ENCODE measurements at regions not wholly inside any gene's neighbourhood (a gene's known extent, or its start where the extent isn't known, plus 50 kb on each side); places are given as distances from the start of the nearest gene placed in this dataset.

DNA sequence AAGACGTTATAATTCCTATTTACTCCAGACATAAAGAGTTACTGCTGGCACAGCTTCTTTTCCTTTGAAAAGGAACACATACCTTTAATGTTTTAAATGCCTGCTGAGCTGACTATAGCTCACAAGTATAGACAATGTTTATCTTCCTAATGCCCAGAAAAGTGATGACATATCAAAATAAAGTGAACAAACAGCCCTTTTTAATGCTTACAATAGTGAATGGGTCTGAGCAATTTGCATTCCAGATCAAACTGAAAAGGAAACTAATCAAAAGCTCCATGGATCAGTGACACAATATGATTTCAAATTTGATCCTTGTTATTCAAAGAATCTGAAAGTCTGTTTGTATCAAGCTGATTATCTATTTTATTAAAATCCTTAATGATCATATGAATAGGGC, 233.6 kb upstream of the SEMA3E start:
- Histone ChIP-seq H3K9ac (ENCODE audit: low read depth, low read length) (no peak overlapping the region), H3K27me3 (ENCODE audit: control insufficient read depth, insufficient read depth, low read length) (peaks cover 4% of the 10 kb centered on the region), H3K4me3 (ENCODE audit: low read length) (no peak overlapping the region), H3K4me1 (ENCODE audit: control insufficient read depth, insufficient read depth, low read length) (no peaks in the 10 kb centered on the region), H3K9me3 (replicated peaks; ENCODE audit: low read length) (no peaks in the 10 kb centered on the region), H3K36me3 (ENCODE audit: insufficient read depth, low read length) (no peaks in the 10 kb centered on the region), H3K4me2 (ENCODE audit: low read length) (peak overlapping the region; percentile 4)

DNA sequence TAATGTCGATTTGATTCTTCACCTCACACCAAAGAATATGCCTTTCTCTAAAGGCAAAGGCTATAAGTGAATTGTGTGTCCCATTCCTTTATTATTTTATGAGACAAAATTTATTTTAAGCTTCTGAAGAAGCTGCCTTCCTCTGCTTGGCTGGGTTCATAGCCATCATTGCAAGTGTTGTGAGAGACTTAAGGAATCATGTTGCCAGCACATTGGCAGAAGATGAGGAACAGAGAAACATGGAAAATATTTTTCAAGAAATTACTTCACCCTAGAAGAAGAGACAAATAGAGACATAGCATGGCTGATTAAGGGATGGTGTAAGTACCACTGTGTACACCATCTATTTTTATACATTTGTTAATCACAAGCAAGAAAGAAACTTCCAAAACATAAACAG, 230.1 kb upstream of the SEMA3E start:
- H3K9me3 ChIP-seq (replicated peaks; ENCODE audit: low read length), result no peaks in the 10 kb centered on the region
- no peaks in the 10 kb centered on the region for H3K4me1 ChIP-seq (ENCODE audit: control insufficient read depth, insufficient read depth, low read length)
- H3K4me3 ChIP-seq (ENCODE audit: low read length), result no peak overlapping the region
- no peak overlapping the region for H3K4me2 ChIP-seq (ENCODE audit: low read length)
- H3K36me3 ChIP-seq (ENCODE audit: insufficient read depth, low read length), result no peaks in the 10 kb centered on the region
- H3K9ac ChIP-seq (ENCODE audit: low read depth, low read length), result no peak overlapping the region
- no peaks in the 10 kb centered on the region for H3K27me3 ChIP-seq (ENCODE audit: control insufficient read depth, insufficient read depth, low read length)

DNA sequence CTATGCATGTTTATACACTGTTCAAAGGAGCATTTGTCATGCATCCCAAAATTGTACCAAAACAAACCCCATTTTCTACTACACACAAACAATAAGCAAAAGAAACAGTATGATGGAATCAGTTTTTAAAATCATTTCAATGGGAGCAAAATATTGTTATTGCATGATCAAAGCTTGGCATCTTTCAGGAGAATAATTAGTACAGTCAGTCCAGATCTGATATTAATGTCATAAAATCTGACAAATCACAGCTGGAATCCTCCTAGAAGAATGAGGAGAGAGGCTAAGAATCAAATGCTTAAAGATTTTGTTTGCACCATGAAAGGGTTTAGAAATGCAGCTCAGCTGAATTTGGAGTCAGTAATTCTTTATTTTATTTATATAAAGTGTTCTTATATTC, 229.7 kb upstream of the SEMA3E start:
- Histone ChIP-seq H3K27me3 (ENCODE audit: control insufficient read depth, insufficient read depth, low read length) (no peaks in the 10 kb centered on the region), H3K4me2 (ENCODE audit: low read length) (no peak overlapping the region), H3K9ac (ENCODE audit: low read depth, low read length) (no peak overlapping the region), H3K9me3 (replicated peaks; ENCODE audit: low read length) (no peaks in the 10 kb centered on the region), H3K36me3 (ENCODE audit: insufficient read depth, low read length) (no peaks in the 10 kb centered on the region), H3K4me1 (ENCODE audit: control insufficient read depth, insufficient read depth, low read length) (no peaks in the 10 kb centered on the region), H3K4me3 (ENCODE audit: low read length) (no peak overlapping the region)

DNA sequence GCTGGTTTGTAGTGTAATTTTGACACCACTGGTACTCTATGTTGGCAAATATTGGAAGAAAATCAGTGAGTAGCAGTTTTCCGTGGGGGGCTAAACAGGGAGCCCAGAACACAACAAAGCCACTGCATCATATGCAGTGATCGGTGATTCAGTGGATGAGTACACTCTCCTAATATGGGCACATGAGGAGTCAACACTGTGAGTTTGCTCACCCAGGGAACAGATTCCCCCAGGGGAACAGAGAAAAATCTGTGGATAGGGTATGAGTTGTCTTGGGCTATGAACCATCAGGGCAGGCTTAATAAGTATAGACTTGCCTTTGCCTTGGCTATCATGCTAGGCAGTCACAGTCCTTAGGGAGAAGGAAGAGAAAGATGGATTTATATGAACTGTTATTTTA, 227.7 kb upstream of the SEMA3E start:
- Histone ChIP-seq H3K27me3 (ENCODE audit: control insufficient read depth, insufficient read depth, low read length) (no peaks in the 10 kb centered on the region), H3K9ac (ENCODE audit: low read depth, low read length) (no peak overlapping the region), H3K9me3 (replicated peaks; ENCODE audit: low read length) (no peaks in the 10 kb centered on the region), H3K36me3 (ENCODE audit: insufficient read depth, low read length) (no peaks in the 10 kb centered on the region), H3K4me1 (ENCODE audit: control insufficient read depth, insufficient read depth, low read length) (no peaks in the 10 kb centered on the region), H3K4me3 (ENCODE audit: low read length) (no peak overlapping the region), H3K4me2 (ENCODE audit: low read length) (no peak overlapping the region)

- Histone ChIP-seq H3K9ac (ENCODE audit: low read depth, low read length) (no peak overlapping the region), H3K36me3 (ENCODE audit: insufficient read depth, low read length) (no peaks in the 10 kb centered on the region), H3K4me2 (ENCODE audit: low read length) (no peak overlapping the region), H3K4me3 (ENCODE audit: low read length) (no peak overlapping the region), H3K4me1 (ENCODE audit: control insufficient read depth, insufficient read depth, low read length) (no peaks in the 10 kb centered on the region), H3K27me3 (ENCODE audit: control insufficient read depth, insufficient read depth, low read length) (no peaks in the 10 kb centered on the region), H3K9me3 (replicated peaks; ENCODE audit: low read length) (no peaks in the 10 kb centered on the region)
Observed at GRCh38 chr7:83873459-83873858, 224.5 kb upstream of the SEMA3E start.

DNA sequence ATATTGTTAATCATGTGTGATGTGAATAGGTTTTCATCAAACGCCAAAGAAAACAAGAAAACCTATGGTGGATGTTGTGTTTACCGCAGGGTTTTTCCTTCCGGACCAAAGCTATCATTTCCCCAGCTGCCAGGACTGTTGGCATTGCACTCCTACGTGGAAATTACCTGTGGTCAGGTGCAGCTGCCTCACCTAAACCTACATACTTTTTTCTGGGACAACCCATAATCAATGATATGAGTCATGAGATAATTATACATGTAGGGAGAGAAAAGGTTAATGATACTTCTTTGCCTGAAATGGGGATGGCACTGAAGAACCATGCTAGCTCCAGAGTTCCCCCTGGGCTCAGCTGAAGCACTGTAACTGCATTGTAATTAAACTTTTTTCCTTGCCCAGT, 223.6 kb upstream of the SEMA3E start:
- Histone ChIP-seq H3K27me3 (ENCODE audit: control insufficient read depth, insufficient read depth, low read length) (no peaks in the 10 kb centered on the region), H3K4me2 (ENCODE audit: low read length) (no peak overlapping the region), H3K36me3 (ENCODE audit: insufficient read depth, low read length) (no peaks in the 10 kb centered on the region), H3K4me3 (ENCODE audit: low read length) (no peak overlapping the region), H3K9ac (ENCODE audit: low read depth, low read length) (no peak overlapping the region), H3K9me3 (replicated peaks; ENCODE audit: low read length) (no peaks in the 10 kb centered on the region), H3K4me1 (ENCODE audit: control insufficient read depth, insufficient read depth, low read length) (no peaks in the 10 kb centered on the region)

DNA sequence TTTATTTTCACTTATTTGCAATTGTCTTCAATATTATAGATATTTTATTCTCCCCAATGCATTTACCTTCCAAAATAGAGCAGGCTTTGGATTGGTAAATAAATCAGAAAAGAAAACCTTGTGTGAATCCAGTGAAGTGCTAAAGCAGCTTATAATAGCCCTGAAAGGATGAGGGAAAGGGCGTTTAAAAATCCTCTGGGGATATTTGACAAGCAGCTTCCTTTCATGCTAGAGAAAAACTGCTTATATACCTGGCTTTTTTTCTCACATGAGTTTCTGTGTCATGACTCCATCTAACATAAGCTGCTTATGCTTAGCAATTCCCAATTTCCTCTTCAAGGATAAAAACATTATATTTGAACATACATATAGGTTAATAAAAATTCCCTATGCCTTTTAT, 221.6 kb upstream of the SEMA3E start:
- no peak overlapping the region for H3K9ac ChIP-seq (ENCODE audit: low read depth, low read length)
- H3K4me1 ChIP-seq (ENCODE audit: control insufficient read depth, insufficient read depth, low read length), result no peaks in the 10 kb centered on the region
- no peak overlapping the region for H3K4me2 ChIP-seq (ENCODE audit: low read length)
- H3K4me3 ChIP-seq (ENCODE audit: low read length), result no peak overlapping the region
- H3K27me3 ChIP-seq (ENCODE audit: control insufficient read depth, insufficient read depth, low read length), result no peaks in the 10 kb centered on the region
- H3K36me3 ChIP-seq (ENCODE audit: insufficient read depth, low read length), result no peaks in the 10 kb centered on the region
- H3K9me3 ChIP-seq (replicated peaks; ENCODE audit: low read length), result no peaks in the 10 kb centered on the region

- Histone ChIP-seq H3K4me2 (ENCODE audit: low read length) (no peak overlapping the region), H3K27me3 (ENCODE audit: control insufficient read depth, insufficient read depth, low read length) (no peaks in the 10 kb centered on the region), H3K4me1 (ENCODE audit: control insufficient read depth, insufficient read depth, low read length) (no peaks in the 10 kb centered on the region), H3K36me3 (ENCODE audit: insufficient read depth, low read length) (no peaks in the 10 kb centered on the region), H3K4me3 (ENCODE audit: low read length) (no peak overlapping the region), H3K9me3 (replicated peaks; ENCODE audit: low read length) (no peaks in the 10 kb centered on the region), H3K9ac (ENCODE audit: low read depth, low read length) (no peak overlapping the region)
Observed at GRCh38 chr7:83866582-83866981, 217.6 kb upstream of the SEMA3E start.

DNA sequence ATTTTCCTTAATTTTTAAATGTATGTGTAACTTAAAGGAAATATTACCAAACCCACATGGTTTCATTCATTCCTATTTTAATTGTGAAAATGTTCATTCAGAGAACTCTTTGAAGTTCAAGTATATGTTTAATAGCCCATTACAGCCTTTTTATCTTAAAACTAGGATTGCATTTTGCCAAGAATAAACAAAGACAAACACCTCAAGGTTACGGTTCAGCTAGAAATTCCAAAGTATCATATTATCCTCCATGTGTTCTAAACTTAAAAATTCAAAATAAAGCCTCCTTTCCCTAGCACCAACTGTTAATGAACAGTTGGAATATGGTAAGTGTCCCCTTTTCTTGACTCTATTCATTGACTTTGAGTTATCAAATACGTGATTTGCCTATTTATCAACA, 215.6 kb upstream of the SEMA3E start:
- Histone ChIP-seq H3K27me3 (ENCODE audit: control insufficient read depth, insufficient read depth, low read length) (no peaks in the 10 kb centered on the region), H3K4me3 (ENCODE audit: low read length) (no peak overlapping the region), H3K4me1 (ENCODE audit: control insufficient read depth, insufficient read depth, low read length) (no peaks in the 10 kb centered on the region), H3K9ac (ENCODE audit: low read depth, low read length) (no peak overlapping the region), H3K4me2 (ENCODE audit: low read length) (no peak overlapping the region), H3K9me3 (replicated peaks; ENCODE audit: low read length) (no peaks in the 10 kb centered on the region), H3K36me3 (ENCODE audit: insufficient read depth, low read length) (no peaks in the 10 kb centered on the region)

DNA sequence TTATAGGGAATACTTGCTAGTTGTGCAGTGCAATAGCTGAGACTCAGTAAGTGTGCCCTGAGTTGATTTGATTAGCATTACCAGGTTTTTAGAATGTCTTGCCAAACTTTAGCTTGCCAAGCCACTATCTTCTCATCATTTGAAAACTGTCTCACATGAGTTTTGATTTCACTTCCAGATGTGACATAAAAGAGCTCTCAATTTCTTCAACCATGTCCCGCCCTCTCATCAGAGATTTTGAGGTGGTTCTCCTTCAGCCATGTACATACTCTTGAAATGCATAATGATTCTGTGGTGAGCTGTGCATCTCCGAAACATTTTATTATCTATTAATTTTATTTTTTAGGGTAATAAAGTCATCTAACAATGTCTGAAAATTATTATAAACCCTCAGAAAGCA, 215.0 kb upstream of the SEMA3E start:
- Histone ChIP-seq H3K9me3 (replicated peaks; ENCODE audit: low read length) (no peaks in the 10 kb centered on the region), H3K4me2 (ENCODE audit: low read length) (no peak overlapping the region), H3K9ac (ENCODE audit: low read depth, low read length) (no peak overlapping the region), H3K4me3 (ENCODE audit: low read length) (no peak overlapping the region), H3K4me1 (ENCODE audit: control insufficient read depth, insufficient read depth, low read length) (no peaks in the 10 kb centered on the region), H3K36me3 (ENCODE audit: insufficient read depth, low read length) (no peaks in the 10 kb centered on the region), H3K27me3 (ENCODE audit: control insufficient read depth, insufficient read depth, low read length) (no peaks in the 10 kb centered on the region)

DNA sequence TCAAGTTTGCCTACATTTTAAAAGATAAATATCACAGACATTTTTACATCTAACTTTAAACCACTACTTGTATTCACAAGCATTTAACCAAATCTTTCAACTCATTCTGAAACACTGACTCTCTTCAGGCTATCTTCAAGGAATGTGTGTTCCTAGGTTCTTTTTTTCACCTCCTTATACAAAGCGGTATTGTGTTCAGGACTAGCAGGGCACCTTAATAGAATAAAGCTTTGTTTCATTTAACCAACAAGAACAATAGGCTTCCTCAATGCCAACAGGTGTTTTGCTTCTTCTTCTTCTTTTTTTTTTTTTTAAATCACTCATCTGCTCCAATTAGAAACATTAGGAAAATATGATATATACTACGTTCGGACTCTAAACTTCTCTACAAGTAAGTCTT, 212.9 kb upstream of the SEMA3E start:
- Histone ChIP-seq H3K4me3 (ENCODE audit: low read length) (no peak overlapping the region), H3K27me3 (ENCODE audit: control insufficient read depth, insufficient read depth, low read length) (no peaks in the 10 kb centered on the region), H3K9ac (ENCODE audit: low read depth, low read length) (no peak overlapping the region), H3K4me2 (ENCODE audit: low read length) (no peak overlapping the region), H3K4me1 (ENCODE audit: control insufficient read depth, insufficient read depth, low read length) (no peaks in the 10 kb centered on the region), H3K9me3 (replicated peaks; ENCODE audit: low read length) (no peaks in the 10 kb centered on the region), H3K36me3 (ENCODE audit: insufficient read depth, low read length) (no peaks in the 10 kb centered on the region)

GRCh38 chr7:83859827-83860226, 210.9 kb upstream of the SEMA3E start:
- H3K9me3 ChIP-seq (replicated peaks; ENCODE audit: low read length), result no peaks in the 10 kb centered on the region
- H3K4me2 ChIP-seq (ENCODE audit: low read length), result no peak overlapping the region
- peaks cover 2% of the 10 kb centered on the region for H3K27me3 ChIP-seq (ENCODE audit: control insufficient read depth, insufficient read depth, low read length)
- H3K4me1 ChIP-seq (ENCODE audit: control insufficient read depth, insufficient read depth, low read length), result no peaks in the 10 kb centered on the region
- no peaks in the 10 kb centered on the region for H3K36me3 ChIP-seq (ENCODE audit: insufficient read depth, low read length)
- H3K4me3 ChIP-seq (ENCODE audit: low read length), result no peak overlapping the region
- H3K9ac ChIP-seq (ENCODE audit: low read depth, low read length), result no peak overlapping the region

GRCh38 chr7:83857691-83858090, 208.8 kb upstream of the SEMA3E start:
- Histone ChIP-seq H3K4me2 (ENCODE audit: low read length) (no peak overlapping the region), H3K36me3 (ENCODE audit: insufficient read depth, low read length) (no peaks in the 10 kb centered on the region), H3K9ac (ENCODE audit: low read depth, low read length) (no peak overlapping the region), H3K4me1 (ENCODE audit: control insufficient read depth, insufficient read depth, low read length) (no peaks in the 10 kb centered on the region), H3K27me3 (ENCODE audit: control insufficient read depth, insufficient read depth, low read length) (peaks cover 2% of the 10 kb centered on the region), H3K9me3 (replicated peaks; ENCODE audit: low read length) (no peaks in the 10 kb centered on the region), H3K4me3 (ENCODE audit: low read length) (no peak overlapping the region)
